ENCODE measurements at regions not wholly inside any gene's neighbourhood (a gene's known extent, or its start where the extent isn't known, plus 50 kb on each side); places are given as distances from the start of the nearest gene placed in this dataset.
"Not testable (repeated sequence)": the region's sequence is repeated elsewhere in the genome, so short reads cannot be mapped to it uniquely, and the experiment has no call there.

DNA sequence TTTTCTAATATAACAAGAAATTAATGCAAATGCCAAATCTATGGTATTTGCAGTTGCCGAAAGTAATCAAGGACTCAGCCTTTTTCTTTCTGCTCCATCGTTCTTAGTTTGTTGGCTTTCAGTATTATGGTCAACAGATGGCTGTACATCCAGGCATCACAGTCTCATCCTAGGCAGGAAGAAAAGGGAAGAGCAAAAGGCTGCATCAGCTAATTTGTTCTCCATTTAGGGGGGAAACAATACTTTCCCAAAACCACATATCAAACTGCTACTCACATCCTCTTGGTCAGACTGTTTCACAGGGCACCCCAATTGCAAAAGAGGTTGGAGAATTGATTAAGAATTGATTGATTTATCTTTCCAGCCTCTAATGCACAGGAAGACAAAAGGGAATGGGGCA lies 89.3 kb downstream of the MDH1 start:
- Mint-ChIP-seq H3K4me3 (no peak overlapping the region), H3K4me1 (ENCODE audit: low read depth) (peaks cover 18% of the 10 kb centered on the region), H3K36me3 (no peaks in the 10 kb centered on the region), H3K27me3 (peaks cover 6% of the 10 kb centered on the region), H3K27ac (no peak overlapping the region), H3K9me3 (ENCODE audit: low read depth) (no peaks in the 10 kb centered on the region)

DNA sequence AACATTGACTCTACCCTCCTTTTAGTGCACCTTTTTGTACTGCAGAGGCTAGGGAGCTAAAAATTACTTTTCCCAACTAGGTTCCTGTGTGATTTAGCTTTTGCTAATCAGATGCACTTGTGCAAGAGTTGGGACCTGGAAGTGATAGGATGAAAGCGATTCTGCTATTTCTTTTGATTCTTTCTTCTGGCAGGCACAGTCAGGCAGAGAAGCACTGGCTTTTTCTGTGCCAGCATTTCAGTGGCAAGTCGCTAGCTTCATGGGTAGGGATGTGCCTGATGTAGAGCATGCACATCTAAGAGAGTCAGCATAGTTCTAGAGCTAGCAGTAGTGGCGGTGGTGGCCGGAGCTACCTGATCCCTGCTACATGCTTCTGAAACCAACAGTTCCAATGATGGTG lies 89.8 kb downstream of the MDH1 start:
- peaks cover 3% of the 10 kb centered on the region for H3K27me3 Mint-ChIP-seq
- no peaks in the 10 kb centered on the region for H3K36me3 Mint-ChIP-seq
- H3K4me3 Mint-ChIP-seq = no peak overlapping the region
- no peak overlapping the region for H3K27ac Mint-ChIP-seq
- H3K4me1 Mint-ChIP-seq (ENCODE audit: low read depth) = peaks cover 18% of the 10 kb centered on the region
- no peaks in the 10 kb centered on the region for H3K9me3 Mint-ChIP-seq (ENCODE audit: low read depth)

DNA sequence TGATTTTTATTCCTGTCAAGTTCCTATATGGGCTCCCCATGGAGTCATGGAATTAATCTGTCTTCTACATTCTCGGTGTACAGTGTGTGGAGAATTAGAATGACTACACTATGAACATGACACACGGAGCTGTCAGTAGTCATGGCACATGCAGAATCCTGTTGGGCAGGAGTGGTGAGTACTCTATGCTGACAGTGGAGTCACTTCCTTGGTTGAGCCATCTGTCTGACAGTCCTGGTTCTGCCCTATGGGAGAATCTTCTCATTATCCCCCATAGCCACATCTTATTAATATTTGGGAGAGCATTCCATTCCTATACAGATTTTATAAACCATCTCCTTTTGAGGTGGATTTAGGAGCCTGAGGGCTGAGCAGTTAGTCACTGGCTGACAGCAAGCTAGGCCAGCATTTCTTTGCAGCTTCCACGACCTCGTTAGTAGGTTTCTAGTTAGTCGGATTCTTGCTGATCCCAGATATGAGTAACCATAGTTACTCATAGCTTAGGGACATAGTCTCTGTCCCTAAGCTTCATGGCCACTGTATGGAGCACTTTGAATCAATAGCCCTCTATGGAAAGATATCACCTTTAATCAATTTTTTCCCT lies 90.6 kb downstream of the MDH1 start:
- Mint-ChIP-seq H3K9me3 (ENCODE audit: low read depth) (no peaks in the 10 kb centered on the region), H3K4me3 (no peak overlapping the region), H3K27ac (no peak overlapping the region), H3K36me3 (no peaks in the 10 kb centered on the region), H3K4me1 (ENCODE audit: low read depth) (peaks cover 18% of the 10 kb centered on the region), H3K27me3 (peaks cover 2% of the 10 kb centered on the region)

DNA sequence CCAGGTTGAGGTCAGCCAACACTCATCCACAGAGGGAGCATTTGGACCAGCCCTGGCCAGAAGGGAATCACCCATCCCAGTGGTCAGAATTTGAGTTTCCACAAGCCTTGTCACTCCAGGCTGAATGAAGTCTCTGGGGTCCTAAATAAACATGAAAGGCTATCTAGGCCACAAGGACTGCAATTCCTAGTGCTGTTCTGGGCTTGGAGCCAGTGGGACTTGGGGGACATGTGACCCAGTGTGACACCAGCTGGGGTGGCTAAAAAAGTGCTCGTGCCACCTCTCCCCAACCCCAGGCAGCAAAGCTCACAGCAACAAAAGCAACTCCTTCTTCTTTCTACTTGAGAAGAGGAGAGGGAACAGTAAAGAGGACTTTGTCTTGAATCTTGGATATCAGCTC lies 91.7 kb downstream of the MDH1 start:
- Mint-ChIP-seq H3K4me1 (ENCODE audit: low read depth) (peaks cover 18% of the 10 kb centered on the region), H3K36me3 (no peaks in the 10 kb centered on the region), H3K27ac (no peak overlapping the region), H3K4me3 (no peak overlapping the region), H3K9me3 (ENCODE audit: low read depth) (no peaks in the 10 kb centered on the region), H3K27me3 (peaks cover 2% of the 10 kb centered on the region)

DNA sequence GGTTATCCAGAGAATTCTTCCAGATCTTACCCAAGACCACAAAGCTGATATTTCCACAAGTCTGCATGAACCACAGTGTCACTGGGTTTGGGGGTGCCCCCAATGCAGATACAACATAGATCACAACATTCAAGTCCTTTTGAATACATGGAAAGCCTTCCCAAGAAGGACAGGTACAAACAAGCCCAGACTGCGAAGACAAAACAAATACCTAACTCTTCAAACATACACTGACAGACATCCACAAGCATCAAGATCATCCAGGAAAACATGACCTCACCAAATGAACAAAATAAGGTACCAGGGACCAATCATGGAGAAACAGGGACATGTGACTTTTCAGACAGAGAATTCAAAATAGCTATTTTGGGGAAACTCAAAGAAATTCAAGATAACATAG lies 93.1 kb downstream of the MDH1 start:
- Mint-ChIP-seq H3K9me3 (ENCODE audit: low read depth) (no peaks in the 10 kb centered on the region), H3K27ac (no peak overlapping the region), H3K4me1 (ENCODE audit: low read depth) (peaks cover 8% of the 10 kb centered on the region), H3K4me3 (no peak overlapping the region), H3K36me3 (no peaks in the 10 kb centered on the region), H3K27me3 (peaks cover 2% of the 10 kb centered on the region)

DNA sequence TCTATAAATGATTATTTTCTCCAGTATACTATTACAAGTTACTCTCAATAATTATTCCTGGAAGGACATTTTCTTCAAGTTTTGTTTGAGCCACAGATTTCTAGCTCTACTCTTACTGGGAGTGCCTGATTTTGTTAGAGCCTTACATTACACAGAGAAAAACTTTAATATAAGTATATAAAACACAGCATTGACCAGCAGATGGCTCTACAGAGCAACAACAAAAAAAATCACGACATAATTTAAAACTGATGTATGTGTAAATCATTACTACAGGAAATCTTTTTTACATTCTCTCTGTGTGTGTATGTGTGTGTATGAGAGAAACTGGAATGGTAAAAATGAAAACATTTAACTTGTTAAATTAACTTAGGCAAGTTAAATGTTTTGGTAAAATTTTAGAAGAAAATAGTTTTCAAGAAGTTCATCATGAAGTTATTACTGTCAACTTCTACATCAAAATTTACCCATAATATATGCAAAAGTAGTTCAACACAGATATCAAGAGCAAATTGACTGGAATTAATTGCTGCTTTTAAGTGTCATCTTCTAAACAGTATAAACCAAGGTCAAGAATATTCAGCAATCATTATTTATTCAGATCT lies 103.3 kb downstream of the MDH1 start:
- Mint-ChIP-seq H3K36me3 (no peaks in the 10 kb centered on the region), H3K27ac (no peak overlapping the region), H3K27me3 (no peaks in the 10 kb centered on the region)

DNA sequence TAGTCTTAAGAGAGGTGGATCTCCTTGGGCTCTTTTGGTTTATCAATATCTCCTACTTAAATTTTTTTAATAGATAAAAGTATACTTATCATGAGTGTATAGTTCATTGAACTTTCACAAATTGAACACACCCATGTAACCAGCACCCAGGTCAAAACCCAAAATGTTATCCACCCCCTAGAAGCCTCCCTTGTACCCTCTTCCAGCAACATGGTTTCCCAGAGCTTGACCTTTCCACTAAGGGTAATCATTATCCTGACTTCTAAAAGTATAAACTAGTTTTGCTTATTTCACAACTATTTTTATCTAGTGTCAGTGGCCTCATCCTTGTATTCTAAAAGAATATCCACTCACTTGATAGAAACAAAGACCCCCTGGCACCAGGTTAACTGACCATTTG lies 106.8 kb downstream of the MDH1 start:
- no peaks in the 10 kb centered on the region for H3K27me3 Mint-ChIP-seq
- H3K36me3 Mint-ChIP-seq = no peaks in the 10 kb centered on the region
- H3K9me3 Mint-ChIP-seq (ENCODE audit: low read depth) = no peaks in the 10 kb centered on the region
- no peak overlapping the region for H3K4me3 Mint-ChIP-seq
- H3K27ac Mint-ChIP-seq = no peak overlapping the region
- no peaks in the 10 kb centered on the region for H3K4me1 Mint-ChIP-seq (ENCODE audit: low read depth)

More for the DNA sequence above, 103.3 kb downstream of the MDH1 start:
- Mint-ChIP-seq H3K4me1 (ENCODE audit: low read depth) (no peaks in the 10 kb centered on the region), H3K4me3 (no peak overlapping the region), H3K9me3 (ENCODE audit: low read depth) (no peaks in the 10 kb centered on the region)

DNA sequence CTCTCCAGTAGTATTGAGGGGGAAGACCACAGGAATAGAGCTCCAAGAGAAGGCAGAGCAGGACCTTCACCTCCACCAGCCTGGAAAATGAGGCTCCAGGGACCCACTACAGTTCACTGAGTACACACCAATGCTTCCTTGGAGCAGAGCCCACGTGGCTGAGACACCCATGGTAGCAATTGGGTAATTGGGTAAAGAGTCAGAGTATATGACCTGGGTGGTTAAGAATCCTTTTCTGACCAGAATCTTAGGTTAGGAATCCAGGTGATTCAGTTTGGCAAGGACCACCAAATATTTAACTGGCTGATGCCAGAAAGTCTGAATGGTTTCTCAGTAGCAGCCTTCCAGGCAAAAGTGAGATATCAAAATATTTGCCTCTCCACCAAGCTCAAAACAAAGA lies 107.7 kb downstream of the MDH1 start:
- H3K9me3 Mint-ChIP-seq (ENCODE audit: low read depth) = no peaks in the 10 kb centered on the region
- H3K27me3 Mint-ChIP-seq = no peaks in the 10 kb centered on the region
- H3K4me3 Mint-ChIP-seq = no peak overlapping the region
- no peaks in the 10 kb centered on the region for H3K36me3 Mint-ChIP-seq
- H3K27ac Mint-ChIP-seq = no peak overlapping the region
- H3K4me1 Mint-ChIP-seq (ENCODE audit: low read depth) = no peaks in the 10 kb centered on the region

DNA sequence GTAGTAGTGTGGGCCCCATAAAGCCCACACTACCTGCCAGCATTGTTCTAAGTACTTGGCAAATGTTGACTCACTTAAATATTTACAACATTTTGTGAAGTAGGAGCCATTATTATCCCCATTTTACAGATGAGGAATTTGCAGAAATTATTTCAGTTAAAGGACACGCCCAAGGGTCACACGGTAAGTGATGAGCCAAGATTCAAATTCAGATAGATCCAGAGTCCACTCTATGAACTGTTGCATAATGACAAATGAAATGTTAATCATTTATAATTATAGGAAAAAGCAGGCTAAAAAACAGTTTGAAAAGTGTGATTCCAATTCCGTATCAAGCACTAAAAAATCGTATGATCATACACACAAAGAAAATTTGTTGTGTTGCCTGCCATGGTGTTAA lies 108.4 kb downstream of the MDH1 start:
- Mint-ChIP-seq H3K4me1 (ENCODE audit: low read depth) (no peaks in the 10 kb centered on the region), H3K9me3 (ENCODE audit: low read depth) (no peaks in the 10 kb centered on the region), H3K36me3 (no peaks in the 10 kb centered on the region), H3K4me3 (no peak overlapping the region), H3K27me3 (no peaks in the 10 kb centered on the region), H3K27ac (no peak overlapping the region)

DNA sequence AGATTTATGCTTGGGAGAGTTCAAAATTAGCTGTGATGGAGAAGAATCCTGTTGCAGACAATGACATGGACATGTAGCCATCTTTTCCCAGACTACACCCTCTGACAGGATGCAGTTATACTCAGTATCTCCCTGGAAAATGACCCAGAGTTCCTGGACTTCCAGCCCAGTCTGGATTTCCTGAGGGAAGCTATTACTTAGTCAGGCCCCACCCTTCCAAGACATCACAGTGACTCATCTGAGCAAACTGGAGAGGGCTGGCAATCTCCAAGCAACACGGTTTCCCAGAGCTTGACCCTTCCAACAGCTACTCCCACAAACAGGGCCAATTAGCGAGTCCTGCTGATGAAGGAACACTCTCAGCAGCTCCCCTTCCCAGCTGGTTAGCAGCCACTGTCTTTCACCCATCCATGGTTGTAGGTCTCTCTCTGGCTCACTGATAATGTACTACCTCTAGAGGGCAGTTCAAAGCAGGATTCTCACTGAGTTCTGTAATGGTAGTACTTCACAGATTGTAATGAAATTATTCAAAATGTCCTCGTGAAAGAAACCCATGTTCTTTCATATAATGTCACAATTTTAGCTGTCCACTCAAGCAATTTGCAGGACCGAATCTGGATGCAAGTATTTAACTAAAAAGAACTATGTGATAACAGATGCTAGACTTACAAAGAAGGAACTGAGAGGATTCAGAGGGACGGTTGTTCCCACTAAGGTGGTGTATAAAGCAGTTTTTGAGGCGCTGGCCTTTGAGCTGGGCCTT lies 110.2 kb downstream of the MDH1 start:
- H3K9me3 Mint-ChIP-seq (ENCODE audit: low read depth) = no peaks in the 10 kb centered on the region
- H3K4me3 Mint-ChIP-seq = no peak overlapping the region
- no peak overlapping the region for H3K27ac Mint-ChIP-seq
- H3K36me3 Mint-ChIP-seq = no peaks in the 10 kb centered on the region
- no peaks in the 10 kb centered on the region for H3K27me3 Mint-ChIP-seq
- H3K4me1 Mint-ChIP-seq (ENCODE audit: low read depth) = no peaks in the 10 kb centered on the region

DNA sequence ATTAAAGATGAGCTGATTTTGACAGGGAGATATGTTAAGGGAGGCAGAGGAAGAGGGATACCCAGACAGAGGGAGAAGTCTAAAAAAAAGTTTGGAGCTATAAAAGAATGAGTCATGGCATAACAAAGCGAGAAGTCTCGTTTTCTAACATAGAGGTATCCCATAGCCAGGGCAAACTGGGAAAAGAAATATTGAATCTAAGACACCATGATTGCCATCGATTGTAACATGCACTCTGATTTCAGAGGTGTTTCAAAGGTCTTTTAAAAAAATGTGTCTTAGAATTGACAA lies 110.7 kb downstream of the MDH1 start:
- Mint-ChIP-seq H3K27me3 (no peaks in the 10 kb centered on the region), H3K4me1 (ENCODE audit: low read depth) (no peaks in the 10 kb centered on the region), H3K9me3 (ENCODE audit: low read depth) (no peaks in the 10 kb centered on the region), H3K4me3 (no peak overlapping the region), H3K36me3 (no peaks in the 10 kb centered on the region), H3K27ac (no peak overlapping the region)

DNA sequence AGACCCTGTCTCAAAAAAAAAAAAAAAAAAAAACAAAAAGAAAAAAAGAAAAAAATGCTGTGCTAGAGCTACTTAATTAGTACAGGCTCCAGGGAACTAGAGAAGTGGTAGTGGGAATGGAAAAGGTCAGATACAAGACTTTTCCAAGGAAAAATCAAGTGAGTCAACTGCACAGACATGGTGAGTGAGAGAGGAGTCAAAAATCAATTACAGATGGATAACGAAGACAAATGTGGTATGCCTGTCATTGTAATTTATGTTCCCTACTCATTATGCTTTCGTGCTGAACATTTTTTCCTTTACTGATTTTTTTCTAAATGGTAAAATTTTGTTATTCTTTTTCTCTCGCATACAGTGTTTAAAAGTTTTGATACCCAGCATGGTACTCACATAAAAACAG lies 111.5 kb downstream of the MDH1 start:
- Mint-ChIP-seq H3K27me3 (no peaks in the 10 kb centered on the region), H3K4me3 (no peak overlapping the region), H3K9me3 (ENCODE audit: low read depth) (no peaks in the 10 kb centered on the region), H3K36me3 (no peaks in the 10 kb centered on the region), H3K27ac (no peak overlapping the region), H3K4me1 (ENCODE audit: low read depth) (no peaks in the 10 kb centered on the region)

DNA sequence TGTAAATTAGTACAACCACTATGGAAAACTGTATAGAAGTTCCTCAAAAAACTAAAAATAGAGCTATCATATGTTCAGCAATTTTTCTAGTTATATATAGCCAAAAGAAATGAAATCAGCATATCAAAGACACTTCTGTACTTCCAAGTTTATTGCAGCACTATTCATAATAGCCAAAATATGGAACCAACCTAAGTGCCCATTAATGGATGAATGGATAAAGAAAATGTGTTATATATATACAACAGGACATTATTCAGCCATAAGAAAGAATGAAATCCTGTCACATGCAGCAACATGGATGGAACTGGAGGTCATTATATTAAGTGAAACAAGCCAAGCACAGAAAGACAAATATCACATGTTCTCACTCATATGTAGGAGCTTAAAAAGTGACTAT lies 112.6 kb downstream of the MDH1 start:
- H3K36me3 Mint-ChIP-seq = no peaks in the 10 kb centered on the region
- H3K27ac Mint-ChIP-seq = no peak overlapping the region
- H3K4me3 Mint-ChIP-seq = no peak overlapping the region
- no peaks in the 10 kb centered on the region for H3K27me3 Mint-ChIP-seq
- no peaks in the 10 kb centered on the region for H3K4me1 Mint-ChIP-seq (ENCODE audit: low read depth)
- H3K9me3 Mint-ChIP-seq (ENCODE audit: low read depth) = no peaks in the 10 kb centered on the region

DNA sequence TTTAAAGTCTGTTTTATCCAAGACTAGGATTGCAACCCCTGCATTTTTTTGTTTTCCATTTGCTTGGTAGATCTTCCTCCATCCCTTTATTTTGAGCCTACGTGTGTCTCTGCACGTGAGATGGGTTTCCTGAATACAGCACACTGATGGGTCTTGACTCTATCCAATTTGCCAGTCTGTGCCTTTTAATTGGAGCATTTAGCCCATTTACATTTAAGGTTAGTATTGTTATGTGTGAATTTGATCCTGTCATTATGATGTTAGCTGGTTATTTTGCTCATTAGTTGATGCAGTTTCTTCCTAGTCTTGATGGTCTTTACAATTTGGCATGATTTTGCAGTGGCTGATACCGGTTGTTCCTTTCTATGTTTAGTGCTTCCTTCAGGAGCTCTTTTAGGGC lies 117.3 kb downstream of the MDH1 start:
- H3K4me1 Mint-ChIP-seq (ENCODE audit: low read depth); H3K36me3 Mint-ChIP-seq; H3K27me3 Mint-ChIP-seq; H3K4me3 Mint-ChIP-seq; H3K27ac Mint-ChIP-seq; H3K9me3 Mint-ChIP-seq (ENCODE audit: low read depth): not testable (repeated sequence)

DNA sequence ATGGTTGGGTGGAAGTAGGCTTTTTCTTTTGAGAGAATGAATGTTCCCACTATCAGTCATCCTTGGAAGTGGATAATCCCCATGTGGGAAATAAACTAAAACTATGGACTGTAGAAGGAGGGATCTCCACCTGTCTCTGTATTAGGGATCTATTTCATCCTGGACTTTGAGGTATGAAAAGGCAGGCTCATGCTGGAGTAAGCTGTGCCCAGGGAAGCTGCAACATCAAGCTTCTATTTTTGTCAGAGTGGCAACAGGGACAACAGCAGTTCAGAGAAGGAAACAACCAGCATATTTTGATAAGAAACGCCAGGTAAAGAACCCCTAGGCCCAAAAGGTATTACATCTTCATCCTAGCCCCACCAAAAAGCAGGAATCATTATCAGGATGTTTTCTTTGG lies 122.0 kb downstream of the MDH1 start:
- Mint-ChIP-seq H3K4me3 (no peak overlapping the region), H3K36me3 (peaks cover 5% of the 10 kb centered on the region), H3K27me3 (no peaks in the 10 kb centered on the region), H3K9me3 (ENCODE audit: low read depth) (no peaks in the 10 kb centered on the region), H3K4me1 (ENCODE audit: low read depth) (no peaks in the 10 kb centered on the region), H3K27ac (no peak overlapping the region)

DNA sequence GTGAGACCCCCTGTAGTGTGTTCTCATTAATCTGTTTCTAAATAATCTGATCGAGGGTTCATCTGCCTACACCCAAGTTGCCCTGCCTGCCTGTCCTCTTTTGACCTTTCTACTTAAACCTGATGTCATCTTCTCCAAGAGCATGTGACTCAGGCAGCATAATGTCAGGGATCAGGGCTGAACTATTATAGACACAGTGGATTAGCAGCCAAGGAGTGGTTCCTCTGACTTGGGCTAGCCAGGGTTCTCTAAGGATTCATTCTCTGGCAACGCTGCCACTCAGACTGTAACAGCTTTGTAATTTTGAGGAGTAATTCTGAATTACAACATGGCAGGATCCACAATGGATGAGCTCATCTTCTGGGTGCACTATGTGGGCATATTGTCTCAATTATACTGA lies 124.0 kb downstream of the MDH1 start:
- Mint-ChIP-seq H3K4me1 (ENCODE audit: low read depth) (no peaks in the 10 kb centered on the region), H3K27ac (no peak overlapping the region), H3K27me3 (no peaks in the 10 kb centered on the region)

More for the DNA sequence above, 124.0 kb downstream of the MDH1 start:
- no peak overlapping the region for H3K4me3 Mint-ChIP-seq
- peaks cover 2% of the 10 kb centered on the region for H3K36me3 Mint-ChIP-seq
- H3K9me3 Mint-ChIP-seq (ENCODE audit: low read depth) = no peaks in the 10 kb centered on the region

All from activated naive CD8-positive, alpha-beta T cell (primary cell).